ENCODE measurements at regions not wholly inside any gene's neighbourhood (a gene's known extent, or its start where the extent isn't known, plus 50 kb on each side); places are given as distances from the start of the nearest gene placed in this dataset.

GRCh38 chr4:34271479-34272355 is 1972.6 kb downstream of the ARAP2 start:
- TF ChIP-seq CTCF (IDR thresholded peaks at IDR 0.05): no peak
- TF ChIP-seq POLR2A (IDR thresholded peaks at IDR 0.05): no peak
- TF ChIP-seq EP300 (IDR thresholded peaks at IDR 0.05): no peak

Data from stomach (tissue), 4 donors.